KMS-11 (cell line): ENCODE measurements at regions not wholly inside any gene's neighbourhood (a gene's known extent, or its start where the extent isn't known, plus 50 kb on each side); places are given as distances from the start of the nearest gene placed in this dataset.

ENCODE experiments used
- H2AFZ ChIP-seq: fragments of 200-600 bp; sonication (generic); 2 replicates; pipeline ENCODE4 v1.6.1; 2016; ENCODE audit warnings: antibody characterized with exemption, mixed run types, low read depth
- H3K27ac ChIP-seq: fragments of 200-600 bp; sonication (generic); 2 replicates; pipeline ENCODE4 v1.6.1; 2016; ENCODE audit warnings: mild to moderate bottlenecking, mixed run types
- H3K27me3 ChIP-seq: fragments of 200-600 bp; sonication (generic); 2 replicates; pipeline ENCODE4 v1.6.1; 2017; ENCODE audit warnings: mild to moderate bottlenecking, low read depth, mixed run types, moderate library complexity; ENCODE audit not compliant: insufficient read depth
- H3K36me3 ChIP-seq: fragments of 200-600 bp; sonication (generic); 2 replicates; pipeline ENCODE4 v1.6.1; 2017; ENCODE audit warnings: mild to moderate bottlenecking, mixed run types; ENCODE audit not compliant: insufficient read depth
- H3K4me1 ChIP-seq: fragments of 200-600 bp; sonication (generic); 2 replicates; pipeline ENCODE4 v1.6.1; 2016; ENCODE audit warnings: mild to moderate bottlenecking, low read depth, mixed run types; ENCODE audit not compliant: poor library complexity, severe bottlenecking
- H3K4me2 ChIP-seq: fragments of 200-600 bp; sonication (generic); 2 replicates; pipeline ENCODE4 v1.7.0; 2016; ENCODE audit warnings: mild to moderate bottlenecking, mixed run types
- H3K4me3 ChIP-seq: fragments of 200-600 bp; sonication (generic); IDR thresholded peaks from 2 replicates; pipeline ENCODE4 v1.6.1; 2017; ENCODE audit warnings: low read depth, low read length, mixed read lengths; ENCODE audit not compliant: insufficient read depth
- H3K79me2 ChIP-seq: fragments of 200-600 bp; sonication (generic); 2 replicates; pipeline ENCODE4 v1.6.1; 2016; ENCODE audit warnings: low read depth, mixed run types; ENCODE audit not compliant: insufficient read depth
- H3K9ac ChIP-seq: fragments of 200-600 bp; sonication (generic); 2 replicates; pipeline ENCODE4 v1.6.1; 2016; ENCODE audit warnings: mild to moderate bottlenecking, mixed run types
- H4K20me1 ChIP-seq: fragments of 200-600 bp; sonication (generic); 2 replicates; pipeline ENCODE4 v1.6.1; 2016; ENCODE audit warnings: mild to moderate bottlenecking, mixed run types; ENCODE audit not compliant: insufficient read depth
- CTCF ChIP-seq: fragments of 200-600 bp; sonication (generic); conservative IDR thresholded peaks from 2 replicates; pipeline ENCODE4 v1.6.1; 2017; ENCODE audit warnings: low read depth, mild to moderate bottlenecking, antibody characterized with exemption, low read length, moderate library complexity, mixed read lengths

- H3K4me2 ChIP-seq = no peak overlapping the region
Observed at GRCh38 chr12:131312793-131313545, 359.3 kb downstream of the ADGRD1 start.

GRCh38 chr12:131313635-131314034 lies 359.9 kb downstream of the ADGRD1 start:
- no peaks in the 10 kb centered on the region for H3K36me3 ChIP-seq
- peaks cover 4% of the 10 kb centered on the region; the same call in 1 of the 2 replicates for H3K27me3 ChIP-seq
- H3K79me2 ChIP-seq = no peaks in the 10 kb centered on the region
- H3K9ac ChIP-seq = no peak overlapping the region
- no peaks in the 10 kb centered on the region for H4K20me1 ChIP-seq
- H3K4me3 ChIP-seq = no peak overlapping the region
- H3K4me2 ChIP-seq = no peak overlapping the region
- no peaks in the 10 kb centered on the region for H3K4me1 ChIP-seq
- H3K27ac ChIP-seq = no peak overlapping the region
- TF ChIP-seq CTCF = no peak
- no peak overlapping the region for H2AFZ ChIP-seq

More at GRCh38 chr12:131312793-131313545, 359.3 kb downstream of the ADGRD1 start:
- Histone ChIP-seq H3K27me3 (peaks cover 4% of the 10 kb centered on the region; the same call in 1 of the 2 replicates), H3K36me3 (no peaks in the 10 kb centered on the region), H3K27ac (no peak overlapping the region), H4K20me1 (no peaks in the 10 kb centered on the region), H2AFZ (no peak overlapping the region), H3K9ac (no peak overlapping the region), H3K4me1 (no peaks in the 10 kb centered on the region), H3K79me2 (no peaks in the 10 kb centered on the region), H3K4me3 (no peak overlapping the region)
- TF ChIP-seq CTCF = no peak

DNA sequence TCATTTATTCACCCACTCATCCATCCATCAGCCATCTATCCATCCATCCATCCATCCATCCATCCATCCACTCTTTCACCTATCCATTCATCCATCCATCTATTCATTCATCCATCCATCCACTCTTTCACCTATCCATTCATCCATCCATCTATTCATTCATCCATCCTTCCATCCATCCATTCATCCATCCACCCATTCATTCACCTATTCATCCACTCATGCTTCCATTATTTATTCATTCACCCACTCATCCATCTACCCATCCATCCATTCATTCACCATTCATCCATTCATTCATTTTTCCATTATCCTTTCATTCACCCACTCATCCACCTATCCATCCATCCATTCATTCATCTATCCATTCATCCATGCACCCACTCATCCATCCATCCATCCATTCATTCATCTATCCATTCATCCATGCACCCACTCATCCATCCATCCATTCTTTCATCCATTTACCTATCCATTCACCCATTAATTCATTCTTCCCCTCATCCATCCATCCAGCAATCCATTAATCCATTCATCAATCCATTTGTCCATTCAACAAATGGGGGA lies 360.9 kb downstream of the ADGRD1 start:
- no peaks in the 10 kb centered on the region for H3K36me3 ChIP-seq
- no peak for TF ChIP-seq CTCF

DNA sequence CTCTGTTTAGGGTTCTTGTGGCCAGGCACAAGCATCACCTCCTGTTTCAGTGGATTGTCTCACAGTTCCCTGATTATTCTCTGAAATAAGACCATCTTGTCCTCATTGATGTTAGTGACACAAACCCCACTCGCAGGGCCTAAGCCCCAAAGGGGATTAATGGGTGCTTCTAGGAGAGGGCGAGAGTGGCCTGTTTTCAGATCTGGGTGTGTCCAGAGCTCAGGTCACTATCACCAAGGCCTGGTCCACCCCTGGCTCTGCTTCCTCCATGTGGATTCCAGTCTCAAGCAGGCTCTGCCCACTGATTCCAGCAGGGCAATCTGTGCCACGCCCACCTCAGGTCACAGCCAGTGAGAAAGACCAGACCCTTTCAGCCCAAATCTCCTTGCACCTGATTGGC lies 361.9 kb downstream of the ADGRD1 start:
- H3K27ac ChIP-seq = no peak overlapping the region
- H3K4me3 ChIP-seq = no peak overlapping the region
- H2AFZ ChIP-seq = no peak overlapping the region
- no peaks in the 10 kb centered on the region for H3K4me1 ChIP-seq
- no peaks in the 10 kb centered on the region for H3K36me3 ChIP-seq
- H3K9ac ChIP-seq = no peak overlapping the region
- no peaks in the 10 kb centered on the region for H4K20me1 ChIP-seq
- H3K79me2 ChIP-seq = no peaks in the 10 kb centered on the region
- TF ChIP-seq CTCF = no peak
- H3K27me3 ChIP-seq = no peaks in the 10 kb centered on the region
- no peak overlapping the region for H3K4me2 ChIP-seq

More for the DNA sequence above, 360.9 kb downstream of the ADGRD1 start:
- no peaks in the 10 kb centered on the region for H4K20me1 ChIP-seq
- H3K27me3 ChIP-seq = peaks cover 4% of the 10 kb centered on the region; the same call in 1 of the 2 replicates
- H3K4me2 ChIP-seq = no peak overlapping the region
- no peaks in the 10 kb centered on the region for H3K79me2 ChIP-seq
- H2AFZ ChIP-seq = no peak overlapping the region
- H3K27ac ChIP-seq = no peak overlapping the region
- H3K4me3 ChIP-seq = no peak overlapping the region
- H3K9ac ChIP-seq = no peak overlapping the region
- no peaks in the 10 kb centered on the region for H3K4me1 ChIP-seq
